ENCODE measurements at regions not wholly inside any gene's neighbourhood (a gene's known extent, or its start where the extent isn't known, plus 50 kb on each side); places are given as distances from the start of the nearest gene placed in this dataset.
"Not testable (repeated sequence)": the region's sequence is repeated elsewhere in the genome, so short reads cannot be mapped to it uniquely, and the experiment has no call there.

DNA sequence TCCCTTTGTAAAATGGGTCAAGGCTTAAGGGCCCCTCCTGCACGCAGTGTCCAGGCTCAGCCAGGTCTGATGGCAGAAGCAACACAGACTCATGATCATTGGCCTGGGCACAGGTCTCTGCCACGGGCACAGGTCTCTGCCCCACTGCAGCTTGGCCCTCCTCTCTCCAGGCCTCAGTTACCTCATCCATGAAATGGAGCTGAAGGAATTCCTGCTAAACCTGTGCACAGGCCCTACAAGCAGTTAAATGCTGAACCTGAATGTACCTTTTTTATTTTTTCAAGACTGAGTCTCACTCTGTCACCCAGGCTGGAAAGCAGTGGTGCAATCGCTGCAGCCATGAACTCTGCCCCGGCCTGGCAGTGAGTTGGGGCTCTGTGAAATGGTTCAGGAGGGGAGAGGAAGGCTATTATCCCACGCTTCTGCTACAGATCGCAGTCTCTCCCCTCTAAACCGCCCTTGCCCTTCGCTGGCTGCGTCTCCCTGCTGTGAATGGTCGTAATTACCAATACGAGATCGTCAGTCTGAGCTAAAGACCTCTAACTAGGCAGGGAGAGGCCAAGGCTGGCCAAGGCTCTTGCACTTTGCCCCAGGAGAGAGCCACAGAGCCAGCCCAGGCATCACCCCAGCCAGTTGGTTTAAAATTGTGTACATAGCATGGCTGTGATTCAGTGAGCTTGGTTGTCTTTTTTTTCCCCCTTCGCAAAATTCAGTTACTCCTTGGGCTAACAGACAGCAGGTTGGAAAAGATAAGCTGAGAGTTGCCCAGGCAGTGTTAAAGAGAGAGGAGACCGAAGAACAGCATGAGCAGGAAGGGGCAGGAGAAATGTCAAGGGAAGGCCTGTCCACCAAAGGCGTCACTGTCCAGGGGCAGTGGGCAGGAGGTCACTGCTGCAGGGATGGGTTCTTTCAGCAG, 93.0 kb upstream of the KCTD7 start:
- no peak for DNase-seq (ENCODE audit: low read depth in 4 of 4, low spot score in 3 of 4)

DNA sequence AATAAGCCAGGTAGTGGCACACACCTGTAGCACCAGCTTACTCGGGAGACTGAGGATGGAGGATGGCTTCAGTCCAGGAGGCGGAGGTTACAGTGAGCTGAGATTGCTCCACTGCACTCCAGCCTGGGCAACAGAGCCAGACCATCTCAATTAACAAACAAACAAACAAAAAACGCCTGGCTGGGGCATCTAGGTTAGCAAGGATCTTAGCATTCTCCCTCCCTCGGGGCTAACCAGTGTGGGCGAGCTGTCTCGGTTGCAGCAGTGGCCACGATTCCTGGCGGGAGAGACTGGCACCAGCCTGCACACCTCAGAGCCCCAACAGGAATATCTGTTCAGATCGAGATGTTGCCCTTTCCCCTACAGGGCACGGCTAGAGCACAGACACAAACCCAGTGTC, 91.3 kb upstream of the KCTD7 start:
- DNase-seq (ENCODE audit: low read depth in 4 of 4, low spot score in 3 of 4): no peak

DNA sequence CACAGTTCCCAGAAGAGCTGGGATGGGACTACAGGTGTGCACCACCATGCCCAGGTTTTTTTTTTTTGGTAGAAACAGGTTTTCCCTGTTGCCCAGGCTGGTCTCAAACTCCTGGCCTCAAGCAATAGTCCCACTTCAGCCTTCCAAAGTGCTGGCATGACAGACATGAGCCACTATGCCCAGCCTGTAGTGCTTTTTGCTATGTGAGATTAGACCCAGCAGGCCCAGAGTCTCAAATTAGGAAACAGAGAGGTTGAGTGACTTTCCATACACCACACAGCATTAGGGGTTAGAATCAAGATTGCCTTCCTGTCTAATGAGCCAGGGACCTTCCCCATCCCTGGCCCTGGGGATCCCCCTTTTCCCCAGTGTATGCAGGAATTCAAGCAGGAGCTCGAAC, 90.8 kb upstream of the KCTD7 start:
- no peak for DNase-seq (ENCODE audit: low read depth in 4 of 4, low spot score in 3 of 4)

DNA sequence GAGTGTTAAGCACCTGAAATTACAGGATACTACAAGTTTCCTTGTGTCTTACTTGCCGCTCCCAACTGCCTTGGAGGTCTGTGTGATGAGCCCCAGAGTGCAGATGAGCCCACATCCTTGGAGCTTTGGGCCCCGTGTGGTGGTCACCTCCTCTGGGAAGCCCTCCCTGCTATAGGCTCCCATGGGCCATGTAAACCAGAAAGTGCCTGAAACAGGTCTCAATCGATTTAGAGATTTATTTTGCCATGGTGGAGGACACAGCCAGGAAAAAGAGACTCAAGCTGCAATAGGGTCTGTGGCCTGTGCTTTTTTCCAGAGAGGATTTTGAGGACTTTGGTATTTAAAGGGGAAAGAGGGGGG, 89.4 kb upstream of the KCTD7 start:
- DNase-seq (ENCODE audit: low read depth in 4 of 4, low spot score in 3 of 4): no peak

GRCh38 chr7:66539902-66540375, 88.7 kb upstream of the KCTD7 start:
- no peak for DNase-seq (ENCODE audit: low read depth in 4 of 4, low spot score in 3 of 4)

GRCh38 chr7:66542049-66542448, 86.6 kb upstream of the KCTD7 start:
- no peak for DNase-seq (ENCODE audit: low read depth in 4 of 4, low spot score in 3 of 4)

- no peak for DNase-seq (ENCODE audit: low read depth in 4 of 4, low spot score in 3 of 4)
These were observed 86.0 kb upstream of the KCTD7 start for GRCh38 chr7:66542528-66543269.

DNA sequence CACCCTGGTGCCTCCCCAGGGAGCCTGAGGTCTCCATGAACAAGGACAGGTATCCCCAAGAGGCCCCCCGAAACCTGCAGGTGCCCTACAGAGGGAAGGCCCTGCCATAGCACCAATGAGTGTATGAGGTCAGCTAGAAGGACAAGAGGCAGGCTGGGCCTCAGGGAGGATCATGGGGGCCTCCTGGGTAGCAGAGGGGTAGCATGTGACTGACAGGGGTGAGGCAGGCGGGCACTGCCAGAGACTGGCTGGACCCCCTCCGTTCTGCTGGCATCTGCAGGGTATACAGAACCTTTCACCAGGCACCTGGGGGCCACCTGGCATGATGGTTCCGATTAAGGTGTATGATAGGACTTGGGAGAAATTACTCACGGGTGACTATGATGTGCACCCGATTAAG, 79.2 kb upstream of the KCTD7 start:
- DNase-seq (ENCODE audit: low read depth in 4 of 4, low spot score in 3 of 4): no peak

- DNase-seq (ENCODE audit: low read depth in 4 of 4, low spot score in 3 of 4): no peak
These were observed 75.7 kb upstream of the KCTD7 start for GRCh38 chr7:66553001-66553400.

DNA sequence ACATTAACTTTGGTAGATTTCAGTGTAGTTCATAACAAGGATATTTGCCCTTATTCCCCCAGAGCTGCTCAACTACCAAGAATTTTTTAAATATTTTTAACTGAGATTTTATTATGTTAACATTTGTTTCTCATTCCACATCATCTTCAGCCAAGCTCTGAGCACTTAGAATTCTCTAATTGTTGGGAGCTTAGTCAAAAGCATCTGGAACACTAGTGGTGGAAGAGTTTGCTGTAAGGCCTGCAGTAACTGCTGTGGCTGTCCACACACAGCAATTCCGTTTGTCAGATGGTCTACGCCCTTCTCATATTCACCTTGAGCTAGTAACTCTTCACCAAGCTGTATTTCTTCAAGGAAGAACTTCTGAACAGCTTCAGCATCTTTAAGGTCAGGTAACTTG, 75.0 kb upstream of the KCTD7 start:
- DNase-seq (ENCODE audit: low read depth in 4 of 4, low spot score in 3 of 4): not testable (repeated sequence)

DNA sequence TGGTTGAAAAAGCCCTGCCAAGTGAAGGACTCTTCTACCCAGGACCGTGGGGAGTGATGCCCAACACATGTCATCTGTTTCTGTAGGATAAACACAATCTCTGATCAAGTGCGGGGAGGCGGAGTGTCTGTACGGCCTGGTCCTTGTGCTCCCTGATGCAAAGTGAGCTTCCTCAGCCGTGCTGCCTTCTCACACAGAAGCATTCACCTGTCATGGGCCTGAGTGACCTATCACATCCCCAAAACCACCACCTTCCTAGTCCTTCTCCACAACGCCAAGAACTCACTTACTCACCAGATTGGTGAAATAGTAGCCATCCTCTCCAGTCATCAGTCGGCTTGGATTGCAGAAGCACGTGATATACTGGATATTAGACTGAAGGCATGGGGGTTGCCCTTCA, 74.4 kb upstream of the KCTD7 start:
- not testable (repeated sequence) for DNase-seq (ENCODE audit: low read depth in 4 of 4, low spot score in 3 of 4)

DNA sequence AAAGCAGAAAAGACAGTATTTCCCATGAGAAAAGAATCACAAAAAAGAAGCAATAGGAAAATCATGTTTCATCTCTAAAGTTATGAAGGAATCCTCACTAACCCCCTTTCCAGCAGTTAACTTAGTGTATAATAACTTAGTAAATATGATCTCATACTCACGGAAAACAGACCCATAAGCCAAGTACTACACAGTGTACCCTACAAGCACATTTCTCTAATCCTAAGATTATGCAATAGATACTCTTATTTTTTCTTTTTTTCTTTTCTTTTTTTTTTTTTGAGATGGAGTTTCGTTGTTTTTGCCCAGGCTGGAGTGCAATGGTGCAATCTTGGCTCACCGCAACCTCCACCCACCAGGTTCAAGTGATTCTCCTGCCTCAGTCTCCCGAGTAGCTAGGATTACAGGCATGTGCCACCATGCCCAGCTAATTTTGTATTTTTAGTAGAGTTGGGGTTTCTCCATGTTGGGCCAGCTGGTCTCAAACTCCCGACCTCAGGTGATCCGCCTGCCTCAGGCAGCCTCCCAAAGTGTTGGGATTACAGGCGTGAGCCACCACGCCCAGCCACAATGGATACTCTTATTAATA, 73.7 kb upstream of the KCTD7 start:
- not testable (repeated sequence) for DNase-seq (ENCODE audit: low read depth in 4 of 4, low spot score in 3 of 4)

DNA sequence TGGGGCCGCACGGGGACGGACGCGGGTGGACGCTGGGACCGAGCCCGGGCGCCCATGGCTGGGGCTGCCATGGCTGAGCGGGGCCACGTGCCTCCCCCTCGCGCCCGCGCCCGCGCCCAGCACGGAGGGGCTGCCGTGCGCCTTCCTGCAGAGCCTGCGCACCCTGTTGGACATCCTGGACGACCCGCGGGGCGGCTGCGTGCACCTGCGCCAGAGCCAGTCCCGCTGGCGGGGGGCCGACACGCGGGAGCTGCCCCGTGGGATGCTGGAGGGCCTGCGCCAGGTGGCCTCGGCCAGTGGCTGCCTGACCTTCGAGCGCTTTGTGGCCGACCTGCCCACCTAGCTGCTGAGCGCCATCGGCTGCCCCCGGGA, 72.5 kb upstream of the KCTD7 start:
- no peak for DNase-seq (ENCODE audit: low read depth in 4 of 4, low spot score in 3 of 4)

DNA sequence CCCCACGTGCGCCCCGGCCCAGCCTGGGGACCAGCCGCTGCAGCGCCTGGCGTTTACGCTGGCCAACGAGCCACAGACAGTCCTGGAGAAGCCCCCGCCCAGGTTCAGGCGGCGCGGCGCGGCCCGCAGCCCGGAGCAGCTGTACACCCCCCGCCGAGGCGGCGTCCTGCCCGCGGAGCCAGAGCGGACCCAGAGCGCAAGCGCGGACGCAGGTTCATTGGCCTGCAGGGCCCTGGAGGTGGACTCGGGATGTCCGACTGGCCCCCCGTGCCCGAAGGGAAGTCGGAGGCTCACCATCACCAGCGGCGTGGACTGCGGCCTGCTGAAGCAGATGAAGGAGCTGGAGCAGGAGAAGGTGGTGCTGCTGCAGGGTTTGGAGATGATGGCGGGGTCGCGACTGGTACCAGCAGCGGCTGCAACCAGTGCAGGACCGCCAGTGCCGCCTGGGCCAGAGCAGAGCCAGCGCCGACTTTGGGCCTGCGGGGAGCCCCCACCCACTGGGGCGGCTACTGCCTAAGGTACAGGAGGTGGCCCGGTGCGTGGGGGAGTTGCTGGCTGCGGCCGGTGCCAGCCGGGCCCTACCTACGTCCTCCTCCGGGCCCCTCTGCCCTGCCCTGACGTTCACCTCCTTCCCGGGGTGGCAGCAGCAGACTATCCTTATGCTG, 72.0 kb upstream of the KCTD7 start:
- DNase-seq (ENCODE audit: low read depth in 4 of 4, low spot score in 3 of 4): no peak

- DNase-seq (ENCODE audit: low read depth in 4 of 4, low spot score in 3 of 4): peak in 1 of 4 donors; percentile 21
These were observed 71.2 kb upstream of the KCTD7 start for GRCh38 chr7:66557214-66558200.

GRCh38 chr7:66558201-66558641, 70.5 kb upstream of the KCTD7 start:
- no peak for DNase-seq (ENCODE audit: low read depth in 4 of 4, low spot score in 3 of 4)

DNA sequence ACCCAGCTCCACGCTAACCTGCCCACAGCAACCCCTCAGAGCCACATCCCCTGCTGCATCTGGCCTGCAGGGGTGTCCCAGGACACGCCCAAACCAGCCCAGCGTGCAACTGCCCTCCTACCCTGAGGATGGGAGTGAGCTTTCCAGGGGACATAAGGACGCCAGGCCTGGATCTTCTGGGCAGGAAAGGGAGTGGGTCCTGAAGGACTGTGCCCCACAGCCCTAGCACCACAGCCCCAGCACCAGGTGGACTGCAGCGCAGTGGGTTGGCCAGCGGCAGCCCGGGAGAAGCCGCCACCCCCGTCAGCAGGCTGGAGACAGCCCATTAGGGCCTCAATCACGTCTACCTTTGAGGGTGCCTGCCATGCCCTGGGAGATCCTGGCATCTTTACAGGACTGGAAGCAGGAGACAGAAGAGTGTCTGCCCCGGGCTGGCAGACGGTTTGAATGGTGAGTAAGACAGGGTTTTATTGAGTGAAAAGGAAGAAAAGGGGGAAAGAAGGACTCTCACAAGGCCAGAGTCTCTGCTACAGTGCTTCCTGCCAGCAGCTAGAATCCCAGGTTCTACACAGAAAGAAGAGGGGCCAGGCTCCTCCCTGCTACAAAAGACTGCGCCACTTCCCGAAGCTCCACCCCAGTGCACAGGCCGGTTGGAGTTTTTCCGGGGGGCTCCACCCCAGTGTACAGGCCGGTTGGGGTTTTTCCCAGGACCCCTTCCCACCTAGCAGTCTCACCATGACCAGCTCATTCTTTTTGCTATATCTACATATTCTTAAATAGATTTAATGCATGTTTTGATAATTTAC, 69.8 kb upstream of the KCTD7 start:
- no peak for DNase-seq (ENCODE audit: low read depth in 4 of 4, low spot score in 3 of 4)

DNA sequence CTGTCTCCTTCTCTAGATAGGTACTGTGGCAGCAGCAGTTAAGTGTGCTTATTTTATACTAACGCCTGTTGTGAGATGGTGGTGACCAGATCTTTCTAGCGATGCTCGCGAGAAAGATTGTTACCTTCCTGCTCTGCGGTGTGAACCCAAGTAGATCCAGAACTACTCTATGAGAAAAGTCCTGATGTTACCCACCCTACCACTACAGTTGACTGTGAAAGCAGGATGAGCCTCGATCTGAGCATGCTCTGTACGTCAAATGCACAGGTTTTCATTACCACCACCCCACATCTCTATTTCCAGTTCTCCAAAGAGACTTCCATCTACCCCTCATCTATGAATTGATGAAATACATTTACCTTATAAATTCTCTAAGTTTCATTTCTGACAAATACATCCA, 64.6 kb upstream of the KCTD7 start:
- no peak for DNase-seq (ENCODE audit: low read depth in 4 of 4, low spot score in 3 of 4)

DNA sequence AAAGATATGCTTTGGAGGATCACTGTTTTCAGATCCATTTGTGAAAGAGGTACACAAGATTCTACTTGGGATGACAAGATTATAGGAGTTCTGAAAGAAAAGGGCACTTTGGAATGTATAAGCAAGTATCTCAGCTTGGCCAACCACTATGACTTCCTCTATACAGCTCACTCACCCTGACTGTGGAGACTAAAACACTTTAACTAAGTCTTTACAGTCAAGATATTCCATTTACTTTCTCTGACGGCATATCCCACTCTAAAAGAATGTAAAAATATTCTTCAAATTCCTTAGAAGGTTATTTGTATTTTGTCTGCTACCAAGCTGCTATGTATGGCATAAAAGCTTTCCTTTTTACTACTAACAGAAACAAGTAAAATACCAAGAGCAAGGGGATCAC, 58.5 kb upstream of the KCTD7 start:
- not testable (repeated sequence) for DNase-seq (ENCODE audit: low read depth in 4 of 4, low spot score in 3 of 4)

Measured in left renal pelvis (tissue), 4 donors.